HEK293 (cell line): ENCODE measurements at regions not wholly inside any gene's neighbourhood (a gene's known extent, or its start where the extent isn't known, plus 50 kb on each side); places are given as distances from the start of the nearest gene placed in this dataset.

Experiments used
- CTCF ChIA-PET: fragments of 350-600 bp; formaldehyde crosslinking; extraction: SDS; loops from one replicate; lab custom pipeline; 2021; ENCODE audit warnings: antibody characterized with exemption; lab: Yijun Ruan, JAX
- POLR2A ChIA-PET: fragments of 300-600 bp; formaldehyde crosslinking; extraction: SDS; loops from one replicate; lab custom pipeline; 2020; ENCODE audit warnings: antibody characterized with exemption, inconsistent platforms; lab: Yijun Ruan, JAX
- H3K27ac ChIP-seq: fragments of 200-500 bp; sonication (Bioruptor generic); 2 replicates; pipeline ENCODE4 v1.5.1; 2014; ENCODE audit warnings: low read depth, low read length, control low read depth, inconsistent platforms; ENCODE audit errors: extremely low read depth
- H3K36me3 ChIP-seq, 2 experiments: fragments of 200-500 bp in 1 of 2; sonication (Bioruptor generic) in 1 of 2; 1 replicate in 1 of 2; 2 replicates in 1 of 2; pipeline ENCODE4 v1.5.1; 2014 to 2017; ENCODE audit warnings: inconsistent platforms in 2 of 2, low read length in 2 of 2; ENCODE audit not compliant: control insufficient read depth in 2 of 2, insufficient read depth in 1 of 2
- H3K4me1 ChIP-seq: fragments of 200-500 bp; sonication (Bioruptor generic); 2 replicates; pipeline ENCODE4 v1.5.1; 2014; ENCODE audit warnings: mild to moderate bottlenecking, low read length, inconsistent platforms; ENCODE audit not compliant: control insufficient read depth, insufficient read depth
- H3K4me3 ChIP-seq: 2 replicates; pipeline ENCODE4 v1.5.1; 2011; ENCODE audit warnings: low read depth, mild to moderate bottlenecking, control low read depth, low read length, moderate library complexity
- H3K9me3 ChIP-seq: fragments of 200-500 bp; sonication (Bioruptor generic); 2 replicates; pipeline ENCODE4 v1.5.1; 2014; ENCODE audit warnings: low read depth, low read length, inconsistent platforms; ENCODE audit not compliant: control insufficient read depth, insufficient read depth
- BCL11B ChIP-seq: fragments of 450-650 bp; formaldehyde crosslinking; IDR thresholded peaks from 2 replicates; pipeline ENCODE4 v1.5.1; 2016; ENCODE audit warnings: low read depth, missing biosample characterization, missing genetic modification characterization
- KLF1 ChIP-seq: fragments of 450-650 bp; formaldehyde crosslinking; IDR thresholded peaks from 2 replicates; pipeline ENCODE4 v1.5.1; 2016; ENCODE audit warnings: missing biosample characterization, missing genetic modification characterization
- OSR2 ChIP-seq: fragments of 450-650 bp; formaldehyde crosslinking; IDR thresholded peaks from 2 replicates; pipeline ENCODE4 v1.5.1; 2016; ENCODE audit warnings: missing biosample characterization, missing genetic modification characterization
- ZBTB20 ChIP-seq: fragments of 450-650 bp; formaldehyde crosslinking; IDR thresholded peaks from 2 replicates; pipeline ENCODE4 v1.5.1; 2016; ENCODE audit warnings: missing biosample characterization, missing genetic modification characterization
- ZNF202 ChIP-seq: fragments of 450-650 bp; formaldehyde crosslinking; IDR thresholded peaks from 2 replicates; pipeline ENCODE4 v1.5.1; 2016; ENCODE audit warnings: missing biosample characterization, missing genetic modification characterization, borderline replicate concordance
- ZNF214 ChIP-seq: fragments of 450-650 bp; formaldehyde crosslinking; IDR thresholded peaks from 2 replicates; pipeline ENCODE4 v1.5.1; 2017; ENCODE audit warnings: missing biosample characterization, mild to moderate bottlenecking, missing genetic modification characterization, borderline replicate concordance
- ZNF292 ChIP-seq: fragments of 450-650 bp; formaldehyde crosslinking; IDR thresholded peaks from 2 replicates; pipeline ENCODE4 v1.5.1; 2016; ENCODE audit warnings: low read depth, missing biosample characterization, missing genetic modification characterization, borderline replicate concordance
- ZNF561 ChIP-seq: fragments of 450-650 bp; IDR thresholded peaks from 2 replicates; pipeline ENCODE4 v1.5.1; 2018; ENCODE audit warnings: missing biosample characterization, missing genetic modification characterization, borderline replicate concordance
- ZNF621 ChIP-seq: fragments of 450-650 bp; formaldehyde crosslinking; IDR thresholded peaks from 2 replicates; pipeline ENCODE4 v1.5.1; 2017; ENCODE audit warnings: missing biosample characterization, missing genetic modification characterization
- ZNF658 ChIP-seq: fragments of 450-650 bp; formaldehyde crosslinking; IDR thresholded peaks from 2 replicates; pipeline ENCODE4; 2016; ENCODE audit warnings: missing biosample characterization, missing genetic modification characterization
- ZNF670 ChIP-seq: fragments of 450-650 bp; formaldehyde crosslinking; IDR thresholded peaks from 2 replicates; pipeline ENCODE4 v1.5.1; 2016; ENCODE audit warnings: missing biosample characterization, missing genetic modification characterization, low read depth
- ZSCAN30 ChIP-seq: fragments of 450-650 bp; IDR thresholded peaks from 2 replicates; pipeline ENCODE4 v1.5.1; 2018; ENCODE audit warnings: missing biosample characterization, mild to moderate bottlenecking, missing genetic modification characterization, moderate library complexity
- TF ChIP-seq, protein P1 (sequence below): fragments of 450-650 bp; formaldehyde crosslinking; IDR thresholded peaks from 2 replicates; pipeline ENCODE4 v1.5.1; 2017; ENCODE audit warnings: missing biosample characterization, missing genetic modification characterization
- TF ChIP-seq, protein P2 (sequence below): fragments of 450-650 bp; formaldehyde crosslinking; IDR thresholded peaks from 2 replicates; pipeline ENCODE4 v1.5.1; 2017; ENCODE audit warnings: missing biosample characterization, missing genetic modification characterization
- TF ChIP-seq, protein P3 (sequence below): sonication (generic); formaldehyde crosslinking; IDR thresholded peaks from 2 replicates; pipeline ENCODE4 v1.8.1; 2022; ENCODE audit warnings: mild to moderate bottlenecking, moderate library complexity, missing genetic modification reagents
- TF ChIP-seq, protein P4 (sequence below): fragments of 450-650 bp; formaldehyde crosslinking; IDR thresholded peaks from 2 replicates; pipeline ENCODE4 v1.5.1; 2016; ENCODE audit warnings: missing biosample characterization, missing genetic modification characterization
- TF ChIP-seq, protein P5 (sequence below): fragments of 450-650 bp; formaldehyde crosslinking; IDR thresholded peaks from 2 replicates; pipeline ENCODE4; 2016; ENCODE audit warnings: missing biosample characterization, missing genetic modification characterization

DNA sequence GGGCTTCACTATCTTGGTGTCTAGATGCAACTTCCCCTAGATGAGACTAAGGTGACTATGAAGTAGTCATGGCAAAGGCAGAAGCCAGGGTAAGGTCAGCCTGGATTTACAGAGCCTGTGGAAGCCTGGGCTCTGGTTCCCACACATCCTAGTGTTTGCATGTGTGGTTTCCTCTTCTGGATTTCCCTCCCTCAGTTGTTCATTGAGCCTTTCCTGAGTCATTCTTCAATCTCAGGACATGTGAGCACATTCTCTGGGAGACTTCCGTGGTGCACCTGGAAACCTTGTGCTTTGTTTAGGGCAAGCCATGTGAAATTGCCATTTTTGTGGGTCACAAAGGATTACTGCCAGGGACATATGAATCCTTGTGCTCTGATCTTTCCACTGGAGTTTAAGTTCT, 236.6 kb downstream of the C12orf75 start (continued):
- TF ChIP-seq ZNF658 (tag by site-specific recombination) (no peak), ZNF621 (tag by site-specific recombination) (no peak), ZNF292 (tag by site-specific recombination) (no peak), BCL11B (tag by site-specific recombination) (no peak)

DNA sequence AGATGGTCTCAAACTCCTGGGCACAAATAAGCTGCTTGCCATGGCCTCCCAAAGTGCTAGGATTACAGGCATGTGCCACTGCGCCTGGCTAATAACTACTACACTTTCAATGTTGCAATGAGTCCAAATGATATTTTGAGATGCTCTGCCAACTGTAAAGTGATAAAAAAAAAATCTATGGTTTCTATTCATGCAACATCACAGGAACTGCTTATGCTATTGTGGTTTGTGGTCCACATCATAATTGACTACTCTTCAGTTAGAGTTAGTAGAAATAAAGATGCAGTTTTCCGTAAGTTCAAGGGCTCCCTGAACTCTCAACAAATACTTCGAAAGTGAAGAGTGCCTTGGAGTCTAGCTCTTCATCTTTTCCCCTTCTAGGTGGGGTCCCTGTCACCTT, 239.4 kb downstream of the C12orf75 start:
- H3K4me3 ChIP-seq: no peak overlapping the region
- TF ChIP-seq OSR2: no peak
- TF ChIP-seq, protein P1, sequence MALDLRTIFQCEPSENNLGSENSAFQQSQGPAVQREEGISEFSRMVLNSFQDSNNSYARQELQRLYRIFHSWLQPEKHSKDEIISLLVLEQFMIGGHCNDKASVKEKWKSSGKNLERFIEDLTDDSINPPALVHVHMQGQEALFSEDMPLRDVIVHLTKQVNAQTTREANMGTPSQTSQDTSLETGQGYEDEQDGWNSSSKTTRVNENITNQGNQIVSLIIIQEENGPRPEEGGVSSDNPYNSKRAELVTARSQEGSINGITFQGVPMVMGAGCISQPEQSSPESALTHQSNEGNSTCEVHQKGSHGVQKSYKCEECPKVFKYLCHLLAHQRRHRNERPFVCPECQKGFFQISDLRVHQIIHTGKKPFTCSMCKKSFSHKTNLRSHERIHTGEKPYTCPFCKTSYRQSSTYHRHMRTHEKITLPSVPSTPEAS (tag by site-specific recombination): no peak
- TF ChIP-seq, protein P2, sequence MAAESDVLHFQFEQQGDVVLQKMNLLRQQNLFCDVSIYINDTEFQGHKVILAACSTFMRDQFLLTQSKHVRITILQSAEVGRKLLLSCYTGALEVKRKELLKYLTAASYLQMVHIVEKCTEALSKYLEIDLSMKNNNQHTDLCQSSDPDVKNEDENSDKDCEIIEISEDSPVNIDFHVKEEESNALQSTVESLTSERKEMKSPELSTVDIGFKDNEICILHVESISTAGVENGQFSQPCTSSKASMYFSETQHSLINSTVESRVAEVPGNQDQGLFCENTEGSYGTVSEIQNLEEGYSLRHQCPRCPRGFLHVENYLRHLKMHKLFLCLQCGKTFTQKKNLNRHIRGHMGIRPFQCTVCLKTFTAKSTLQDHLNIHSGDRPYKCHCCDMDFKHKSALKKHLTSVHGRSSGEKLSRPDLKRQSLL (tag by site-specific recombination): no peak
- TF ChIP-seq ZNF670 (tag by site-specific recombination): no peak
- no peak for TF ChIP-seq ZNF202 (tag by site-specific recombination)
- TF ChIP-seq, all 188 proteins: peak for 0
- ChIA-PET POLR2A (no interaction called here), CTCF (interaction anchor here (0.6 to 1.2 kb wide), 3 partner anchors 12 to 652 kb away, joined by 3 to 8 read pairs (median 3); no protein-coding TSS in a partner anchor)
- H3K27ac ChIP-seq: no peak overlapping the region
- 0 out of 2 replicates have a peak, but pooled peaks cover 3% of the 10 kb centered on the region for H3K4me1 ChIP-seq
- no peaks in the 10 kb centered on the region for H3K9me3 ChIP-seq
- H3K36me3 ChIP-seq: no peaks in the 10 kb centered on the region

DNA sequence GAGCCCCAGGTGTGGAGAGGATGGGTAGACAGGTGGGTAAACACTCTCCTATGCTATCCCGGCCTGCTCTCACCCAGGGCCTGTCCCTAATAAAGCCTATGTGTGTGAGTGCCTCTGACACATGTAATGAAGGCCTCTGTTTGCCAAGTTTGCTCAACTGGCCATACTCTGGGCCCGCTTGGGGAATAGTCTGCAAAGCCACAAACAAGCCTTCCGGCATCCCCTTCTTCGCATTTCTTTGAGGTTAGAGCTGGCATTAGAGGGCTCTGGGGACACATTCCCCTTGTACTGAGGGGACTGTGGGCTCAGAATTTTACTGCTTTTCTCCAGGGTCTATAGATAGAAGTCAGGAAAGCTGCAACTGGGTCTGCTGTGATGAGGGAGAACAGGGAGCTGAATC, 240.5 kb downstream of the C12orf75 start:
- POLR2A ChIA-PET: interaction anchor here (0.9 kb wide), 1 partner anchor 8 kb away, joined by 4 read pairs; no protein-coding TSS in a partner anchor
- Histone ChIP-seq H3K36me3 (no peaks in the 10 kb centered on the region), H3K9me3 (no peaks in the 10 kb centered on the region), H3K4me3 (no peak overlapping the region), H3K4me1 (0 out of 2 replicates have a peak, but pooled peaks cover 6% of the 10 kb centered on the region), H3K27ac (no peak overlapping the region)
- CTCF ChIA-PET: no interaction called here
- TF ChIP-seq ZBTB20: no peak
- TF ChIP-seq, protein P3, sequence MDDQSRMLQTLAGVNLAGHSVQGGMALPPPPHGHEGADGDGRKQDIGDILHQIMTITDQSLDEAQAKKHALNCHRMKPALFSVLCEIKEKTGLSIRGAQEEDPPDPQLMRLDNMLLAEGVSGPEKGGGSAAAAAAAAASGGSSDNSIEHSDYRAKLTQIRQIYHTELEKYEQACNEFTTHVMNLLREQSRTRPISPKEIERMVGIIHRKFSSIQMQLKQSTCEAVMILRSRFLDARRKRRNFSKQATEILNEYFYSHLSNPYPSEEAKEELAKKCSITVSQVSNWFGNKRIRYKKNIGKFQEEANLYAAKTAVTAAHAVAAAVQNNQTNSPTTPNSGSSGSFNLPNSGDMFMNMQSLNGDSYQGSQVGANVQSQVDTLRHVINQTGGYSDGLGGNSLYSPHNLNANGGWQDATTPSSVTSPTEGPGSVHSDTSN (CRISPR knock-in tag): no peak
- no peak for TF ChIP-seq KLF1 (tag by site-specific recombination)

DNA sequence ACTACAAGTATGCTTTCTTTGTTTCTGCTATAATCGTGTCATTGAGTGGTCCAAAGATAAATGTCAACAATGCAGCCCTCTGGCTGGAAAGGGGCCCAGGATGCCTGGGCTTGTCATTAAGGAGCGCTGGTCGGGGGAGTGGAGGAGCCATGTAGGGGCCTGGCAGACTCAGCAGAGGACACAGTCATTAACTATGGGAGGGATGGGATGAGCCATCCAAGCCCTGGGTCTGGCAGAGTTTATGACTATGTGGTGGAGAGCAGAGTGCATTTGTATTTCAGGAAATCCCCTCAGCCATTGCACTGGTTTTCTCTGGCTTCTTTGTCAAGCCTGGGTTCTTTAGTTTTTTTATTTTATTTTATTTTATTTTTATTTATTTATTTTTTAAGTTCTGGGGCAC, 243.1 kb downstream of the C12orf75 start:
- TF ChIP-seq ZSCAN30: no peak
- TF ChIP-seq ZNF214 (tag by site-specific recombination): no peak
- no peak for TF ChIP-seq ZNF561
- TF ChIP-seq, protein P4, sequence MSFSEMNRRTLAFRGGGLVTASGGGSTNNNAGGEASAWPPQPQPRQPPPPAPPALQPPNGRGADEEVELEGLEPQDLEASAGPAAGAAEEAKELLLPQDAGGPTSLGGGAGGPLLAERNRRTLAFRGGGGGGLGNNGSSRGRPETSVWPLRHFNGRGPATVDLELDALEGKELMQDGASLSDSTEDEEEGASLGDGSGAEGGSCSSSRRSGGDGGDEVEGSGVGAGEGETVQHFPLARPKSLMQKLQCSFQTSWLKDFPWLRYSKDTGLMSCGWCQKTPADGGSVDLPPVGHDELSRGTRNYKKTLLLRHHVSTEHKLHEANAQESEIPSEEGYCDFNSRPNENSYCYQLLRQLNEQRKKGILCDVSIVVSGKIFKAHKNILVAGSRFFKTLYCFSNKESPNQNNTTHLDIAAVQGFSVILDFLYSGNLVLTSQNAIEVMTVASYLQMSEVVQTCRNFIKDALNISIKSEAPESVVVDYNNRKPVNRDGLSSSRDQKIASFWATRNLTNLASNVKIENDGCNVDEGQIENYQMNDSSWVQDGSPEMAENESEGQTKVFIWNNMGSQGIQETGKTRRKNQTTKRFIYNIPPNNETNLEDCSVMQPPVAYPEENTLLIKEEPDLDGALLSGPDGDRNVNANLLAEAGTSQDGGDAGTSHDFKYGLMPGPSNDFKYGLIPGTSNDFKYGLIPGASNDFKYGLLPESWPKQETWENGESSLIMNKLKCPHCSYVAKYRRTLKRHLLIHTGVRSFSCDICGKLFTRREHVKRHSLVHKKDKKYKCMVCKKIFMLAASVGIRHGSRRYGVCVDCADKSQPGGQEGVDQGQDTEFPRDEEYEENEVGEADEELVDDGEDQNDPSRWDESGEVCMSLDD (tag by site-specific recombination): no peak
- TF ChIP-seq, protein P5, sequence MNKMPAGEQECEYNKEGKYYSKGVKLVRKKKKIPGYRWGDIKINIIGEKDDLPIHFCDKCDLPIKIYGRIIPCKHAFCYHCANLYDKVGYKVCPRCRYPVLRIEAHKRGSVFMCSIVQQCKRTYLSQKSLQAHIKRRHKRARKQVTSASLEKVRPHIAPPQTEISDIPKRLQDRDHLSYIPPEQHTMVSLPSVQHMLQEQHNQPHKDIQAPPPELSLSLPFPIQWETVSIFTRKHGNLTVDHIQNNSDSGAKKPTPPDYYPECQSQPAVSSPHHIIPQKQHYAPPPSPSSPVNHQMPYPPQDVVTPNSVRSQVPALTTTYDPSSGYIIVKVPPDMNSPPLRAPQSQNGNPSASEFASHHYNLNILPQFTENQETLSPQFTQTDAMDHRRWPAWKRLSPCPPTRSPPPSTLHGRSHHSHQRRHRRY (tag by site-specific recombination): no peak
- H3K4me3 ChIP-seq: no peak overlapping the region
- ChIA-PET CTCF (no interaction called here), POLR2A (no interaction called here)
- no peak overlapping the region for H3K27ac ChIP-seq
- no peaks in the 10 kb centered on the region for H3K36me3 ChIP-seq
- no peaks in the 10 kb centered on the region for H3K9me3 ChIP-seq
- H3K4me1 ChIP-seq: 0 out of 2 replicates have a peak, but pooled peaks cover 6% of the 10 kb centered on the region
